OCI-LY7 (cell line): ENCODE measurements at regions not wholly inside any gene's neighbourhood (a gene's known extent, or its start where the extent isn't known, plus 50 kb on each side); places are given as distances from the start of the nearest gene placed in this dataset.

ENCODE experiments used
- CTCF ChIP-seq: fragments of 200-600 bp; sonication (generic); conservative IDR thresholded peaks from 2 replicates; pipeline ENCODE4 v1.5.1; 2014; ENCODE audit warnings: mild to moderate bottlenecking, antibody characterized with exemption, low read length, moderate library complexity, mixed read lengths
- EZH2phosphoT487 ChIP-seq: fragments of 200-600 bp; sonication (generic); IDR thresholded peaks from 2 replicates; pipeline ENCODE4 v1.6.1; 2018; ENCODE audit warnings: low read depth, borderline replicate concordance, mild to moderate bottlenecking, mixed run types, antibody characterized with exemption, low read length, moderate library complexity, mixed read lengths

DNA sequence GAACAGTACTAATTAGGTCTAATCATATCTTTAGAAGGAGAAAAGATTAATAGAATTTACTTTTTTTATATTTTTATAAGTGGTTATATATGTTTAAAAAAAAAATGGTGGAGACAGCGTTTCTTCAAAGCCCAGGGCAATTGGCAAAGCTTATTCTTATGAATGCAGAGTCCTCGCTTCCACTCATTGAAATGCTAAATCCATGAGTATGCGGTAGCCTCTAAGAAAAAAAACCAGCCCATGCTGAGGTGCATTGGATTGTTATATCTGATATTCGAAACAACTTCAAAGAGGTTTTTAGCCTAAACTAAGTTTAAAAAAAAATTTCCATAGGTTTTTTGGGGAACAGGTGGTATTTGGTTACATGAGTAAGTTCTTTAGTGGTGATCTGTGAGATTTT, 142.8 kb downstream of the GOLIM4 start:
- TF ChIP-seq CTCF (no peak), EZH2phosphoT487 (no peak)
